PC-9 (cell line): ENCODE measurements at regions not wholly inside any gene's neighbourhood (a gene's known extent, or its start where the extent isn't known, plus 50 kb on each side); places are given as distances from the start of the nearest gene placed in this dataset.

Experiments used
- CTCF ChIP-seq: fragments of 200-600 bp; sonication (generic); conservative IDR thresholded peaks from 2 replicates; pipeline ENCODE4 v1.6.1; 2017; ENCODE audit warnings: mixed run types, antibody characterized with exemption, mild to moderate bottlenecking, moderate library complexity
- EZH2 ChIP-seq: fragments of 200-600 bp; sonication (generic); IDR thresholded peaks from 2 replicates; pipeline ENCODE4 v1.8.0; 2017; ENCODE audit warnings: antibody characterized with exemption, low read depth

GRCh38 chr10:124262971-124263370, 155.8 kb downstream of the OAT start:
- no peak for TF ChIP-seq CTCF
- no peak for TF ChIP-seq EZH2
